Sigmoid colon (tissue), 3 donors: ENCODE measurements at regions not wholly inside any gene's neighbourhood (a gene's known extent, or its start where the extent isn't known, plus 50 kb on each side); places are given as distances from the start of the nearest gene placed in this dataset.

Experiments used
- CTCF ChIP-seq, 4 experiments: fragments of 450-650 bp in 3 of 4; fragments of 200-600 bp in 1 of 4; IDR thresholded peaks; one replicate each; pipeline ENCODE4 v1.5.1; 2016 to 2019; ENCODE audit warnings: antibody characterized with exemption in 4 of 4, mild to moderate bottlenecking in 3 of 4, moderate library complexity in 2 of 4
- POLR2A ChIP-seq, 2 donors: fragments of 450-650 bp; IDR thresholded peaks; one replicate each; pipeline ENCODE4 v1.6.1; 2016; ENCODE audit warnings: antibody characterized with exemption in 2 of 2, mild to moderate bottlenecking in 2 of 2, moderate library complexity in 2 of 2

- no peak for TF ChIP-seq CTCF (IDR thresholded peaks at IDR 0.05)
- no peak for TF ChIP-seq POLR2A (IDR thresholded peaks at IDR 0.05)
These were observed 944.3 kb downstream of the NTRK3 start for GRCh38 chr15:87312221-87312620.
